BE2C (cell line): ENCODE measurements at regions not wholly inside any gene's neighbourhood (a gene's known extent, or its start where the extent isn't known, plus 50 kb on each side); places are given as distances from the start of the nearest gene placed in this dataset.
"Not testable (repeated sequence)": the region's sequence is repeated elsewhere in the genome, so short reads cannot be mapped to it uniquely, and the experiment has no call there.

Source experiments
- DNase-seq: peaks from one replicate; pipeline ENCODE4 v3.0.0-alpha.2; 2020
- H3K27me3 ChIP-seq: fragments of 250-450 bp; sonication (Bioruptor Pico); 2 replicates; pipeline ENCODE4 v1.5.1; 2020; ENCODE audit warnings: mild to moderate bottlenecking
- H3K36me3 ChIP-seq: fragments of 250-450 bp; sonication (Bioruptor Pico); 2 replicates; pipeline ENCODE4 v1.5.1; 2020; ENCODE audit warnings: mild to moderate bottlenecking
- H3K4me1 ChIP-seq: fragments of 250-450 bp; sonication (Bioruptor Pico); 2 replicates; pipeline ENCODE4 v1.5.1; 2020
- H3K4me3 ChIP-seq: 2 replicates; pipeline ENCODE4 v1.5.1; 2011; ENCODE audit warnings: low read depth, low read length
- H3K9me3 ChIP-seq: fragments of 250-450 bp; sonication (Bioruptor Pico); 2 replicates; pipeline ENCODE4 v1.5.1; 2020
- TF ChIP-seq, protein P1 (sequence below): IDR thresholded peaks from 2 replicates; pipeline ENCODE4 v1.5.1; 2012; ENCODE audit warnings: mild to moderate bottlenecking, low read depth, low read length

DNA sequence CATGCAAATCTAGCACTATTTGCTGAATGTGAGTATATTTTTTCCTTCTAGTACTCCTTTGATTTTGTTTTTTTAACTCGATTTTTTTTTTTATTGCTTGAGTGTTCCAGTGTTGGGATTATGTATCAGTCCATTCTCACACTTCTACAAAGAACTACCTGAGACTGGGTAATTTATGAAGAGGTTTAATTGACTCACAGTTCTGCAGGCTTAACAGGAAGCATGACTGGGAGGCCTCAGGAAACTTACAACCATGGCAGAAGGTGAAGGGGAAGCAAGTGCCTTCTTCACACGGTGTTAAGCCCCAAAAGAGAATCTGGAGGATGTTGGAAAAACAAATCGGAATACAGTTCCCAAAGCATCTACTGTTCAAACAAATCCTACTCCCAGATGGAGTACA, 69.1 kb downstream of the ZNF518B start:
- DNase-seq, H3K9me3 ChIP-seq, H3K36me3 ChIP-seq, H3K4me3 ChIP-seq, H3K27me3 ChIP-seq, H3K4me1 ChIP-seq: not testable (repeated sequence)

GRCh38 chr4:10385994-10386394, 71.2 kb downstream of the ZNF518B start:
- TF ChIP-seq, protein P1, sequence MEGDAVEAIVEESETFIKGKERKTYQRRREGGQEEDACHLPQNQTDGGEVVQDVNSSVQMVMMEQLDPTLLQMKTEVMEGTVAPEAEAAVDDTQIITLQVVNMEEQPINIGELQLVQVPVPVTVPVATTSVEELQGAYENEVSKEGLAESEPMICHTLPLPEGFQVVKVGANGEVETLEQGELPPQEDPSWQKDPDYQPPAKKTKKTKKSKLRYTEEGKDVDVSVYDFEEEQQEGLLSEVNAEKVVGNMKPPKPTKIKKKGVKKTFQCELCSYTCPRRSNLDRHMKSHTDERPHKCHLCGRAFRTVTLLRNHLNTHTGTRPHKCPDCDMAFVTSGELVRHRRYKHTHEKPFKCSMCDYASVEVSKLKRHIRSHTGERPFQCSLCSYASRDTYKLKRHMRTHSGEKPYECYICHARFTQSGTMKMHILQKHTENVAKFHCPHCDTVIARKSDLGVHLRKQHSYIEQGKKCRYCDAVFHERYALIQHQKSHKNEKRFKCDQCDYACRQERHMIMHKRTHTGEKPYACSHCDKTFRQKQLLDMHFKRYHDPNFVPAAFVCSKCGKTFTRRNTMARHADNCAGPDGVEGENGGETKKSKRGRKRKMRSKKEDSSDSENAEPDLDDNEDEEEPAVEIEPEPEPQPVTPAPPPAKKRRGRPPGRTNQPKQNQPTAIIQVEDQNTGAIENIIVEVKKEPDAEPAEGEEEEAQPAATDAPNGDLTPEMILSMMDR = no peak
- H3K9me3 ChIP-seq = no peaks in the 10 kb centered on the region
- DNase-seq = no peak
- H3K27me3 ChIP-seq = no peaks in the 10 kb centered on the region
- no peak overlapping the region for H3K4me3 ChIP-seq
- H3K4me1 ChIP-seq = no peaks in the 10 kb centered on the region
- no peaks in the 10 kb centered on the region for H3K36me3 ChIP-seq

DNA sequence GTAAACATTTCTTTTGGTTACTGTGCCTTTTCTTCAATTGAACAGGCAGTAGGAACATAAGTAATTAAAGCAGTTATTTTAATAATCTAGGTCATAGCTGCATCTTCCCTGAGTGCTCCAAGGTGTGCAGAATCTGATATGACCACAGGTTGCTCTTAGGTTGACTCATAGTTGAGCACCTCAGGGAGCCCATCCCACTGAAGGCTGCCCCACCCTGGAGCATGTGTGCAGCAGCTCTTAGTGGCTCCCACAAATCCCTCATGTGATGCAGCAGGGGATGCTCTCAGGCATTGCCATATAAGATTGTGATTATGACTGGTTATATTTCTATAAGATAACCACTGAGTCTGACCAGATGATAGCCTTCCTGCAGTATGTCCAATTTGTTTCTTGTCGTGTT, 72.3 kb downstream of the ZNF518B start:
- no peak for DNase-seq
- TF ChIP-seq, protein P1 = no peak
- Histone ChIP-seq H3K9me3 (no peaks in the 10 kb centered on the region), H3K4me3 (no peak overlapping the region), H3K36me3 (no peaks in the 10 kb centered on the region), H3K4me1 (no peaks in the 10 kb centered on the region), H3K27me3 (no peaks in the 10 kb centered on the region)

DNA sequence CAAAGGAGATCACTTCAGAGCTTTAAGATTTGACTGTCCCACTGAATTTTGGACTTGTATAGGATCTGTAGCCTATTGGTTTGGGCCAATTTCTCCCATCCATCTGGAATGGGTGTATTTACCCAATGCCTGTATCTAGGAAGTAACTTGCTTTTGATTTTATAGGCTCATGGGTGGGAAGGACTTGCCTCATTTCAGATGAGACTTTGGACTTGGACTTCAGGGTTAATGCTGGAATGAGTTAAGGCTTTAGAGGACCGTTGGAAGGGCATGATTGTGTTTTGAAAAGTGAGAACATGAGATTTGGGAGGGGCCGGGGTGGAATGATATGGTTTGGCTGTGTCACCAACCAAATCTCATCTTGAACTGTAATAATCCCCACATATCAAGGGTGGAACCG, 73.8 kb downstream of the ZNF518B start:
- Histone ChIP-seq H3K4me1 (no peaks in the 10 kb centered on the region), H3K27me3 (no peaks in the 10 kb centered on the region), H3K4me3 (no peak overlapping the region), H3K9me3 (no peaks in the 10 kb centered on the region), H3K36me3 (no peaks in the 10 kb centered on the region)
- TF ChIP-seq, protein P1 = no peak
- DNase-seq = no peak

DNA sequence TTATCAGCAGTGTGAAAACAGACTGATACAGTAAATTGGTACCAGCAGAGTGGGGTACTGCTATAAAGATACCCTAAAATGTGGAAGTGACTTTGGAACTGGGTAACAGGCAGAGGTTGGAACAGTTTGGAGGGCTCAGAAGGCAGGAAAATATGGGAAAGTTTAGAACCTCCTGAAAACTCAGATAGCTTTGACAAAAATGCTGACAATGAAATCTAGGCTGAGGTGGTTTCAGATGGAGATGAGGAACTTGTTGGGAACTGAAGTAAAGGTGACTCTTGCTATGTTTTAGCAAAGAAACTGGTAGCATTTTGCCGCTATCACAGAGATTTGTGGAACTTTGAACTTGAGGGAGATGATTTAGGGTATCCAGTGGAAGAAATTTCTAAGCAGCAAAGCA, 75.1 kb downstream of the ZNF518B start:
- not testable (repeated sequence) for H3K4me3 ChIP-seq, H3K4me1 ChIP-seq, H3K9me3 ChIP-seq, H3K27me3 ChIP-seq, DNase-seq, H3K36me3 ChIP-seq

GRCh38 chr4:10381146-10381545, 76.1 kb downstream of the ZNF518B start:
- H3K36me3 ChIP-seq = no peaks in the 10 kb centered on the region
- no peaks in the 10 kb centered on the region for H3K27me3 ChIP-seq
- TF ChIP-seq, protein P1 = no peak
- H3K4me1 ChIP-seq = no peaks in the 10 kb centered on the region
- no peak for DNase-seq
- no peaks in the 10 kb centered on the region for H3K9me3 ChIP-seq
- no peak overlapping the region for H3K4me3 ChIP-seq

GRCh38 chr4:10380735-10381134, 76.5 kb downstream of the ZNF518B start:
- Histone ChIP-seq H3K27me3 (no peaks in the 10 kb centered on the region), H3K36me3 (no peaks in the 10 kb centered on the region), H3K9me3 (no peaks in the 10 kb centered on the region), H3K4me1 (no peaks in the 10 kb centered on the region), H3K4me3 (no peak overlapping the region)
- no peak for DNase-seq
- TF ChIP-seq, protein P1 = no peak
